NT2/D1 (cell line): ENCODE measurements at regions not wholly inside any gene's neighbourhood (a gene's known extent, or its start where the extent isn't known, plus 50 kb on each side); places are given as distances from the start of the nearest gene placed in this dataset.

Source experiments
- YY1 ChIP-seq: IDR thresholded peaks from 2 replicates; pipeline ENCODE4 v1.6.1; 2011; ENCODE audit not compliant: insufficient read length, insufficient read depth
- ZNF274 ChIP-seq: IDR thresholded peaks from 2 replicates; pipeline ENCODE4 v1.6.1; 2011; ENCODE audit warnings: mild to moderate bottlenecking, low read depth, low read length

- TF ChIP-seq ZNF274 (no peak), YY1 (no peak)
These were observed 119.1 kb downstream of the SOX1 start for GRCh38 chr13:112186091-112186490.
